ENCODE measurements at regions not wholly inside any gene's neighbourhood (a gene's known extent, or its start where the extent isn't known, plus 50 kb on each side); places are given as distances from the start of the nearest gene placed in this dataset.
"Not testable (repeated sequence)": the region's sequence is repeated elsewhere in the genome, so short reads cannot be mapped to it uniquely, and the experiment has no call there.

DNA sequence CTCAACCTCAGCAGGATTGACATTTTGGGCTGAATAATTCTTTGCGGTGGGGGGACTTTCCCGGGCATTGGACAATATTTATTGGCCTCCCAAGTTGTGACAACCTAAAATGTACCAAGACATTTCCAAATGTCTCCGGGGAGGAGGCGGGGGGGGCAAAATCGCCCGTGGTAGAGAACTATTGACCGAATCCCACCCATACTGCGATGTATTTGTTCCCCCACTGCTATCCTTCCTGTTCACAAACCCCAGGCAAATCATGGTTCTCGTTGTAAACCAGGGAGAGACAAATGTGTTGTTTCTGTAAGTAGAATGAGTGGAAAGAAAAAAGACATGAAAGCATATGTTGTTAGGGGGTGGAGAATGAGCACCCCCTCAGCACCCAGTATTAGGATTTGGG, 141.9 kb downstream of the PSAT1 start:
- DNase-seq: no peak

DNA sequence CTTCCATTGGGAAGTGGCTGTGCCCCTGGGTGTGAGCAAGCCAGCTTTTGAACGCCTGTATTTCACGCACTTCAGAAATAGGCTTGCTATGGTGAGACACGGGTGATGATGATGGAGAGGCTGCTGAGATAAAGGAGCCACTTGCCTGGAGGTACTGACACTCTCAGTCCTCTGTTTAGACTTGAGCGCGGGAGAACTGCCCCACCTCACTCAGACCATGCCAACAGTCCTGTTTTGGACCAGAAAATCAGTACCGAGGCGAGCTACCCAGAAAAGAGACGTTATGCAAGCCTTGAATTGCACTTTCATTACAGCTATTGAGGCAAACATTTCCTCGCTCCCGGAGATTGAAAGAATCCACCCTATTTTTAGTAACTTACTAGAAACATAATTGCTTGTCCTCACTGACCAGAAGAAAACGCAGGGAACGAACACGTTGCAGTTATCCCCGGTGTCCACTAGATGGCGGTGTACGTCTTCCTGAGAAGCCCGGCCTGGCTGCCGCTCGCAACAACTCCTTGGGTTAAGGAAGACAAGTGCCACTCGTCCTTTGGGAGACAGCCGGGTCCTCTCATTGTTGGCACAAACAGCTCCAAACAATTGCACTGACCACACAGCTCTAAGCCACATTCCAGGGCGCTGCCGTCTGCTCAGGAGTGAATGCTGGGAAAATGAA, 142.4 kb downstream of the PSAT1 start:
- DNase-seq: peak; percentile 83

DNA sequence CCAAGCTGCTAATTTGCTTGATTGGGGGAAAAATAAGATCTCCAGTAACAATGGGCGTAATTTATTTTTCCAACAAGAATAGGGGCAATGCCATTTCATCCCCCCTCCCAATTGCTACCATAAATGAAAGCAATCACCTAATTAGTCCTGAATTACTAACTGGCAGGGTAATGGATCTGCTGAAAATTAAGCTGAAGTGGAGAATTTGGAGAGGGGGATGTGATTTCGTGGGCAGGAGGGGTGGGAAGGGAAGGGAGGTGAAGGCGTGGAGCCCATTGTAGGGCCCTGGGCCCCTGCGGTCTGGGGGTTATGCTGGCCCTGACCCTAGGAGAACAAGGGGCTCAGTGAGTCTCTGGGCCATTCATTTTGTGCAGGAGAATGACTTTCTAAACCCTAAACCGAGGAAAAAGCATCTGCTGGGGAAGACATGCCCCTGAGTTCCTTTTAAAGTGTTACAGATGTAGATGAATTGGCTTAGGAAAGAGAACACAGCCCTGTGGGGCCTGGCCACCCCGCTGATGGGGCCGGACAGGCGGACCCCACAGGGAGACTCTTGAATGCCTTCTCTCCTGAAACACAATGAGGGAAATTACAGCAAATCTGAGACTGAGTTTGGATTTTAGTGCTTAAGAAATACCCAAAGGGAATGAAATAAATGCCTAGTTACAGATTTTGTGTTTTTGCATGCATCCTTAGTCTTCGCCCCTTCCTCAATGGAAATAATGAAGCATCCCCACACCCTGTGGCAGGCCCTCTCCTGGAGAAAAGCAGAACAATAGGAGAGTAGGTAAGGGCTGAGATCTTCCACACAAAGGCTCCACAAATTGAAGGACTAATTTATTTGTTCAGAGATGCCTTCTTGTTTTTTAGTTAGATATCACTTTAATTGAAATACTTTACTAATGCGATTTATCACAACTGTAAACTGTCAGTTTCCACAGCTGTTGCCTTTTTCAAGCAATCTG, 143.2 kb downstream of the PSAT1 start:
- no peak for DNase-seq

DNA sequence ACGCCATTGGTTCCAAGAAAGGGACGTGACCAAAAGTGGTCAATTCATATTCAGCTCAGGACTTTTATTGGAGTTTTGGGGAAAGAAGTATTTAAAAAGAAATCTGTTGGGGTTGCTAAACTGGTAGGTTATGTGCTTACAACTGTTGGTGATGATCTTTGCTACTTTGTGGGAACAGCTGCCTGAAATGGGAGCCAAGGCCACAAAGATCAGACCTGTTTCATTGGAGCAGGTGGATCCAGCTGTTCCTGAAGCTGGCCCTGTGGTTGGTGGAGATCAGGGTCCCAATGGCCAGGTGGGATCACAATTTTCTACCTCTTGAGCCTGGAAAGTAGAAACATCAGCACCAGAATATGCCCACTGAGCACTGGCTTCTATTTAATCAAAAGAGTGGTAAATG, 144.5 kb downstream of the PSAT1 start:
- no peak for DNase-seq

DNA sequence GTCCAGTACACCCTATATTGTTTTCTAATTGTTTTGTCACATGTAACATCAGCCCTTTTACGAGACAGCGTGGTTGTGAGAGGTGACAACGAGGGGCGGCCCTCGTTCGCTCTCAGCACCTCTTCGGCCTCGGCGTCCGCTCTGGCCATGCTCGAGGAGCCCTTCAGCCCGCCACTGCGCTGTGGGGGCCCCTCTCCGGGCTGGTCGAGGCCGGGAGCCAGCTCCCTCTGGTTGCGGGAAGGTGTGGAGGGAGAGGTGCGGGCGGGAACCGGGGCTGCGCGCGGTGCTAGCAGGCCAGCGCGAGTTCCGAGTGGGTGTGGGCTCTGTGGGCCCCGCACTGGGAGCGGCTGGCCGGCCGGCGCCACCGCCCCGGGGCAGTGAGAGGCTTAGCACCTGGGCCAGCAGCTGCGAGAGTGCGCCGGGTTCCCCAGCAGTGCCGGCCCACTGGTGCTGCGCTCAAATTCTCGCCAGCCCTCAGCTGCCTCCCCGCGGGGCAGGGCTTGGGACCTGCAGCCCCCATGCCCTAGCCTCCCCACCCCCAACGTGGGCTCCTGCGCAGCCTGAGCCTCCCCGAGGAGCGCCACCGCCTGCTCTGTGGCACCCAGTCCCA, 145.0 kb downstream of the PSAT1 start:
- no peak for DNase-seq

DNA sequence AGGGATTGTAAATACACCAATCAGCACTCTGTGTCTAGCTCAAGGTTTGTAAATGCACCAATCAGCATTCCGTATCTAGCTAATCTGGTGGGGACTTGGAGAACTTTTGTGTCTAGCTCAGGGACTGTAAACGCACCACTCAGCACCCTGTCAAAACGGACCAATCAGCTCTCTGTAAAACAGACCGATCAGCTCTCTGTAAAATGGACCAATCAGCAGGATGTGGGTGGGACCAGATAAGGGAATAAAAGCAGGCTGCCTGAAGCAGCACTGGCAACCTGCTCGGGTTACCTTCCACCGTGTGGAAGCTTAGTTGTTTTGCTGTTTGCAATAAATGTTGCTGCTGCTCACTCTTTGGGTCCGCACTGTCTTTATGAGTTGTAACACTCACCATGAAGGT, 145.7 kb downstream of the PSAT1 start:
- DNase-seq: not testable (repeated sequence)

DNA sequence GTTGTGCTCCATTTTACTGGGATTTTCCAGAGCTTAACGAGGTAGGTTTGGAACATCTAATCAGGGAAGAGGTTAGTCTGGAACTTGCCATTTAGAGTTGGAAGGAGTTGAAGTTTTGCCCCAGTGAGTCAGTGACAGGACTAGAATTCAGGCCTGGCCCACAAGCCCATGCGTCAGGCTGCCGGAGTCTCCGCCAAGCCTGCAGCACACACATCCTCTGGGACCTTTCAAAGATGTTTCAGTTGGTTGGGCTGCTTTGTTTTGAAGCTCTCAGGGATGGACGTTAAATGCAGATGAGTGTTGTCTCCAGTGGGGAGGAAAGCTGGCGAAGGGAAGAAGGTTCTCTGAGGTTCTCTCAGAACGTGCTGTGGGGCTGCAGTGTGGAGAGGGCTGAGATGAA, 147.0 kb downstream of the PSAT1 start:
- no peak for DNase-seq

DNA sequence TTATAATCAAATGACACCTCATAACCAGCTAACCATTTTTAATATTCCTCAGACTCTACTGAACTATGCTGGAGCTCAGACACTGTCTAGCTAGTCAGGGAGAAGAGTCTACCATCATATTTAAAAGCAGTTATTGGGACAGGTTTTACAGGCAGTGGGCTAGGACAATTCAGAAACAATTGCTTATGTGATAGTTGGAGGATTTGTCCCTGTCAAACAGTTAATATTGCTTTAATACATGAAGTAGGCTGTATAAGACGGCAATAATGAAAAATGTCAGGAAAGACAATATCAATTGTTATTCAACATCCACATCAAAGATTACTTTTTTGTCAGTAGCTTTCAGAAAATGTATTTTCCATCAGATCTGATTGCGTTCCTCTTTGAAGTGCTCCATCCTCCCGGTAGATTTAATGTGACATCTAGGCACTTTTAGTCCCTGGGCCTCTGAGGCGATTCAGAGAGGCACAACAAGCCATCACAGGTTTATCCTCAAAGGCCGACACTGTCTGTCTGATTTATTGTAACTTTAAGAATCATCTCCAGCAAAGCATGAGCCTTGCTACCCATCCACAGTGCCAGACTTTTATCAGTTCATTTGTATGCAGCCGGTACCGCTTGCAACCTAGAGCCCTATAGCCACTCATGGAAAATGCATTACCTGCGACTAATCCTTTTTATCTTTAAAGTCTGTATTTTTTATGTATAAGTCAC, 152.2 kb downstream of the PSAT1 start:
- no peak for DNase-seq

DNA sequence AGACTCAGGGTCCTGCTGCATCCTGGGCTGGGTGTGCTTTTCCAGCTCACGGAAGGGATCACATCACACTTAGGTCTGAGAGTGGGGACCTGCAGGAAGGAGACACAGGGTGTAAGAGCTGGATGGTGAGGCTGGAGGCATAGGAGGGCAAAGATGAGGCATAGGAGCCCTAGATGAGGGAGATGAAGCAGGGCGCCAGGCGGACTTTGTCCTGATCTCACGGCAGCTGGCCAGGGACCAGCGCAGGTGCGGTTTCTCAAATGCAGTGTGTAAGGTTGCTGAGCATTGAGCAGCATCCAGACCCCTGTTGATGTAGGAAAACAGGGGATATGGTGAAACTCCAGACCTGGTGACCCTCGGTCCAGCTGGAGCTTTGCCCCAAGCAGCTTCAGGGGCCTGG, 156.5 kb downstream of the PSAT1 start:
- DNase-seq: no peak

DNA sequence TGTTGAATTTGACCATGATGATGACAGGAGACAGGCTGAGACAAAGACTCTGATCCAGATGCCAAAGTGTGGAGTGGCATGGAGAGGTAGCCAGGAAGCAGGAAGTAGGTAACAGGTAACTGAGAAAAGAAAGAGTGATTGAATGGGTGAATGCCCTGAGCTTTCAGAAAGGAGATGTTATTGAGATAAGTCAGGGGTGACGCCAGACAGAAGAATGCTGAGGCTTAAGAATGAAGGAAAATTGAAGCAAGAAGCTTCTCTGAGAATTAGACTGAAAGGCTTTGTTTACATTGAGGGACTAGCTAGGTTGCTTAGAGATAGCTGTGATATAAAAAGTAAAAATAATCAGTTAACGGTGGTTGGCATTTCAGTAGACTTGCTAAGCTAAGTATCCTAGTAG, 165.7 kb downstream of the PSAT1 start:
- DNase-seq: no peak

DNA sequence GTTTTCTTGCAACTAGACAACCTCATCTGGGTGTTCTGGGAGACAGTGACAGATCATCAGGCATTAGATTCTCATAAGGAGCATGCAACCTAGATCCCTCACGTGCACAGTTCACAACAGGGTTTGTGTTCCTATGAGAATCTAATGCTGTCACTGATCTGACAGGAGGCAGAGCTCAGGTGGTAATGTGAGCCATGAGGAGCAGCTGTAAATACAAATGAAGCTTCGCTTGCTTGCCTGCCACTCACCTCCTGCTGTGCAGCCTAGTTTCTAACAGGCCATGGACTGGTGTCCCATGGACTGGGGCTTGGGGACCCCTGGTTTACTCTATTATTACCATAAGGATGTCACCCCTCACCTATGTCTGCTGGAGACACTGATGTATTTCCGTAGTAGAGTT, 166.8 kb downstream of the PSAT1 start:
- DNase-seq: no peak

DNA sequence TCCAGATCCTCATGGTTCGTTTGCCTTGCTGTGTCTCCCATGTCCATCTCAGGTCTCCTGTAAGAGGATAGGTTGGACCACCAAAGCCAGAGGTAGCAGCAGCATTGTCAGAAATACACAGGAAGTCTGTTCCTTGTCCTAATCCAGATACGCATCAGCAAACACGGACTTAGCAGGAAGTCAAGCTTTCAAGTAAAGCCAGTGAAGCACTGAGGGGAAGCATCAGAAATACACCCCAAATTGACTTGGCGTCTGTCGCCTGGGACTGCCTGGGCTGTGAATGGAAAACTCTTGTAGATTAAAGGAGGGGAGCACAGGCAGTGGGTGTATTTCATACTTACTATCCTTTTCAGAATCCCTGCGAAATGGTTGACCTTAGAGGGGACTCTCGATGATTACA, 171.3 kb downstream of the PSAT1 start:
- no peak for DNase-seq

DNA sequence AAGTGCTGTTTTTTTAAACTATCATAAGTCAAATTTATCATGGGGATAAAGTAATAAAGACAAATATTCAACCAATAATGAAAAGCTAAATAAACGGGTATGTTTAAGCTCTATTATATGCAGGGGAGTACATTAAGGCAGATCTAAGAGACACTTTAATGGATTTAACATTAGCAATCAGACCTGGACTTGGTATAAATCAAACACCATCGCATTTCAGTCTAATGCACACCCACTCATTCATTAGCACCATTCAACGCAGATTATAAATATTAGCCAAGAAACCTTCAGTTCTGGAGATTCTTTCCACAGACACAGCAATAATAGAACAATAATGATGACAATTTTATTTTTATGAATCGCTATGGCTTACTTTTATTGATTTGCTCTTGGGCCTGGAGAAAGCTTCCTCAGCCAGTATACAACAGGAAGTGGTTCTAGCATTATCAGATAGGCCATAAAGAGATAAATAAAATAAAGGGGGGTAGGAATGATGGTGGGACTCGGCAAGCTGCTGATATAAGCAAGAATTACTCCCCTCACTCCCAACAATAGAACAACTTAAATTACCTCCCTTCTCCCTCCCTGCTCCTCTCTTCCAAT, 172.2 kb downstream of the PSAT1 start:
- DNase-seq: no peak

DNA sequence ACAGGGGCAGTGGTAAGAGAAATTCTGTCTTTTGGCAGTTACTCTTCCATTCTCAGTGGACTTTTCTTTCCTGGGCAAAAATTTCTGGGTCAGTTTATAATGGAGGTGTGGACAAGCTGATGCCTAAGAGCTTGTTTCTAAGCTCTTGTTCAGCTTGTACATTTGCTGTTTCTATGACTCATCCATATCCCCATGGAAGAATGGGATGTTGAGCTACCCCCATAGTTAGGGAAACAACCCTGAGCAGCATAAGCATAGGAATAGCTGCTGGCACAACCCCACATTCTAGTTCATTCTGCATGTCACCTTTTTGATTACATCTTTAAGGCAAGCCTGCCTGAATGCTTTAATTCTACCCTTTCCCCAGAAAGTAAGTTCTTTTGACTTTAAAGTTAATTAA, 173.3 kb downstream of the PSAT1 start:
- no peak for DNase-seq

DNA sequence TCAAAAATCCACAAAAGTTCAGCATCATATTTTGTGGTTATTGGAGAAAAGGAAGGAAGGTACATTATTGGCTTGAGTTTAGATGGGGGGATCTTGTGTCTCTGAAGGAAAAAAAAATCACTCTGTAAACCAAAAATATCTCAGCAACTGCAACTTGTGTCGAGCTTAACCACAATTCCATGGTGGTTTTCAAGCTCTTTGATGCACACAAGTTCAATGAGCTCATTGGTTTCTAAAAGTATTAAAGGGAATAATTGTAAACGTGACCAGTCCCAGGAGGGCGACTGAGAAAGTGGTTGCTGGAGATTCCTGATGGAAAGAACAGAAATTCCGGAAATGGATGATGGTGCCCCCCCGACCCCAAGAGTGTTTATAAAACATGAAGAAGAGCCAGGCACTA, 173.8 kb downstream of the PSAT1 start:
- no peak for DNase-seq

DNA sequence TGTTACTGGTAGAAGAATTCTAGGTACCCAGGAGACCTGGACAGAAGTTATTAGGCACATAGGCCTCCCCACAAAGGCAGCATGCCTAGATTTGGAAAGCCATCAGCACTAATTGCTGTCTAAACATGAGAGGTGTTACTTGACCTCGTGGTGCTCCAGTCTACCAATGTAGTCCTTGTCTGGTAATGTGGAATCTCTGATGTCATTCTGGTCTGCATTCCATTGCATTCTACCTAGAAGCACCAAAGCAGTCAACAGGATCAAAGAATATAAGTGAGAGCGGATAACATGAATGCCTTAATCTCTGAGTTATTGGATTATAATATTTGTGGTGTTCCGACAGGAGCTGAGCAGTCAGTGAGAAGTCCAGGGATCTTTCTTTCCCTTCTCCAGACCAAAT, 175.2 kb downstream of the PSAT1 start:
- DNase-seq: no peak

DNA sequence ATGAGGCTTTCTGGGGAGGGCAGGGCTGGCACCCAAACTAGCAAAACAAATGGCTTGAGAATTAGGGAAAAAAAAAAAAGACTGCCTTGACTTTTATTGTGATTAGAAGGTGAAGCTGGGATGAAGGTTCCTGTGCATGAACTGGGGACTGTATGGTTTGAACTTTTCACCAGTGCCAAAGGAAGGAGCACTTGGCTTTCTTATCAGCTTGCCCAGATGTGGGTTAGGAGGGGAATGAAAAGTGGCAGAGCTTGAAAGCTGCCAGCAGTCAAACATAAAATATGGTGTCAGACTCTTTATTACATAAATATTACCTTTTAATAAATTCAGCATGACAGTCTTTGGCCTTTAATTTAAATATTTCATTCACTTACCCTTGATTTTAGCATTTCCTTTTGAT, 182.5 kb downstream of the PSAT1 start:
- DNase-seq: no peak

DNA sequence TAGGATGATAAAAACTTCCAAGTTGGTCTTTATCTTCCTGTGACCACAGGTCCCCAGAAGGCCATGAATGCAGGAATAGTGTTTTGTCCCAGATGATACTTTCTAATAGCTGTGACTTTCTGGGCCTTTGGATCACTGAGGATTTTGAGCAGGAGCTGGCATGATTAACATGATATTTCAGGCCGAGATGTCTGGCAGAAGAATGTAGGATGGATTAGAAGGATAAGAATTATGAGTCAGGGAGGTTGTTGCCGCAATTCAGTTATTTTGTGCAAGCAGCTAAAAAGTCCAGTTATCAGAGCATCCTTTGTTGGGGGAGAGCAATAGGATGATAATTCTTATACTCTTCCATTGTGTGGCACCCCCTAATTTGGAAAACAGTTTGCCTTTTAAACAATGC, 189.7 kb downstream of the PSAT1 start:
- DNase-seq: no peak

DNA sequence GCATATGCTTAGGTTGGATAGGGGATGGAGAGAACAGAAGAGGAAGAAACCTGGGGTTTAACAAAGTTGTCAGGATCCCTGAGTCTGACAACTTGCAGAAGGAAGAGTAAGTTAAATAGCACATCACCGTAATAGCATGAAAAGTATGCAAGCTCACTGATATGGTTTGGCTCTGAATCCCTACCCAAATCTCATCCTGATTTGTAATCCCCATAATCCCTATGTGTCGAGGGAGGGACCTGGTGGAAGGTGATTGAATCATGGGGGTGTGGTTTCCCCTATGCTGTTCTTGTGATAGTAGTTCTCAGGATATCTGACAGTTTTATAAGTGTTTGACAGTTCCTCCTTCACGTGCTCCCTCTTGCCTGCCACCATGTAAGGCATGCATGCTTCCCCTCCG, 193.3 kb downstream of the PSAT1 start:
- DNase-seq: no peak

DNA sequence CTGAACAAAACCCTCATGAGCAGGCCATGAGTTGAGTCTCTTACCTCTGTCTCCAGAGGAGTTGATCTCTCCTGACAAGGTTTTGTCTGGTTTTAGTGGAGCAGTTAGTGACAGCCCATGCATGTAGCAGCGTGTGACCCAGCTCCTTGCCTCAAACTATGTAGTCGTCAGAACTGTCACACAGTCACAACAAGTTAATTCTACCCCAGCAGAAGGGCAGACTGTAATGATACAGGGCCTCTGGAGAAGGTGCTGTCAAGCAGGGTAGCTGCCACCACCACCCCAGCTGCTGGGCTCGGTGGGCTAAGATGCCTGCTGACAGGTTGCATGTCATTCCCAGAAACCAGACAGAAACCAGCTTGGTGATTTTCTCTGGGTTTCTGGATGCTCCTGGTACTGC, 194.5 kb downstream of the PSAT1 start:
- DNase-seq: no peak

DNA sequence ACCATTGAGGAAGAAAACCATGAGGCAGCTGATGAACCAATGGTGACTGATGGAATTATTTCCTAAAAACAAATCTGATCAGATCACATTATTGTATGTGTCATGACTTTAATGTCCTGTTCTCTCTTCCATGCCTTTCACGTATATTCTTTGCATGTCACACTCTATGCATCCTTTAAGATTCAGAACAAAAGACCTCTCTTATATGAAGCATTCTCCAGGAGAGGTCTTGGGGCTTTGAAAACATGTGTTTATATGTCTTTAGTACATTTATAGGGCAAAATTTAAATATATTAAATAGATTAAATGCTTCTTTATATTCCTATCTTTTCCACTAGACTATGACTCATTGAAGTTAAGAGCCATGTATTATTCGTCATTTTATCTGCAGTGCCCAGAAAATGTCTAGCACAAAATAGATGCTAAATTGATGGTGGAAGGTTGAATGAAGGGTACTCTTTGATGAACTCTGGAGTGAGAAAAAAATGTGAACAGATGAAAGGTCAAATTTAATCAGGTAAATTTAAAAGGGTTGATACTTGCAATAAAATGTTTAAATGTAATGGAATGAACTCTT, 196.3 kb downstream of the PSAT1 start:
- DNase-seq: no peak

DNA sequence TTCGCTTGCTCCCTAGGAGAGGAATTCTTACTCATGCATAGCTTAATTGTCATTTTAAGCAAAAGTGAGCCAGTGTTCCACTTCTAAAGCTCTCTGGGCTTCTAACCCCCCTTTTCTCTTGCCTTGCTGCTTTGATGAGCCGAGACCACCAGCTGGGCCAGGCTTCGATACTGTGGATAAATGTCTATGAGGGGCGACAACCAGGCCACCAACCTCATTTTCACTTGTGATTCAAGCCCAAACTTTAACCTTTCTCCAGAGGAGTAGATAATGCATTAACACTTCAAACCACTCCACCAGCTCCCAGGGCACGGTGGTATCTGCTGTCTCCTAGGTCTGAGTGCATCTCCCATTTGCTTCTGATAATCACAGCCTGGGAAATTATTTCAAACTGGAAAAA, 205.6 kb downstream of the PSAT1 start:
- DNase-seq: no peak

DNA sequence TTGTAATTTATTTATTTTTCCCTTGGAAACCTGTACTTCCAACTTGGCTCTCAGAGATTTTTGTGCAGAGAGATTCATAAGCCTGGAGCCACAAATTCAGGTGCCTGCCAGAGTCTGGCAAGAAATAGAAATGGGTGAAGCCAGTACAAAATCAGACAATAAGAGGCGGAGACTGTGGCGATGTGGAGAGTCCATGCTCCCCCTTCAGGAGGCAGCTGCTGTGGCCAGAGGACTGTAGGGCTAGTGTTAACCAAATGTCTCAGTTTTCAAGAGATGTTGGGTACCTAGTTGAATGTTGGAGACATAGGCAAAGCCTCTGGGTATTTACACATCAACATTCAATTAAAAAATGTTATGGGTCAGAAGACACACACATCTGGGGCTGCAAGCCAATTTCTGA, 208.6 kb downstream of the PSAT1 start:
- DNase-seq: no peak

All from suppressor macrophage treated with lipopolysaccharide for 4 hours (primary cell).